NCI-H146 treated with DMSO at 0.1 percent for 48 hours (cell line): ENCODE measurements at regions not wholly inside any gene's neighbourhood (a gene's known extent, or its start where the extent isn't known, plus 50 kb on each side); places are given as distances from the start of the nearest gene placed in this dataset.
"Not testable (repeated sequence)": the region's sequence is repeated elsewhere in the genome, so short reads cannot be mapped to it uniquely, and the experiment has no call there.

Source experiments
- DNase-seq: peaks from one replicate; lab custom pipeline; 2025; ENCODE audit not compliant: unreplicated experiment; lab: John Stamatoyannopoulos, UW

- DNase-seq, result no peak
Observed at GRCh38 chr7:29619111-29619510, 55.5 kb downstream of the PRR15 start.

DNA sequence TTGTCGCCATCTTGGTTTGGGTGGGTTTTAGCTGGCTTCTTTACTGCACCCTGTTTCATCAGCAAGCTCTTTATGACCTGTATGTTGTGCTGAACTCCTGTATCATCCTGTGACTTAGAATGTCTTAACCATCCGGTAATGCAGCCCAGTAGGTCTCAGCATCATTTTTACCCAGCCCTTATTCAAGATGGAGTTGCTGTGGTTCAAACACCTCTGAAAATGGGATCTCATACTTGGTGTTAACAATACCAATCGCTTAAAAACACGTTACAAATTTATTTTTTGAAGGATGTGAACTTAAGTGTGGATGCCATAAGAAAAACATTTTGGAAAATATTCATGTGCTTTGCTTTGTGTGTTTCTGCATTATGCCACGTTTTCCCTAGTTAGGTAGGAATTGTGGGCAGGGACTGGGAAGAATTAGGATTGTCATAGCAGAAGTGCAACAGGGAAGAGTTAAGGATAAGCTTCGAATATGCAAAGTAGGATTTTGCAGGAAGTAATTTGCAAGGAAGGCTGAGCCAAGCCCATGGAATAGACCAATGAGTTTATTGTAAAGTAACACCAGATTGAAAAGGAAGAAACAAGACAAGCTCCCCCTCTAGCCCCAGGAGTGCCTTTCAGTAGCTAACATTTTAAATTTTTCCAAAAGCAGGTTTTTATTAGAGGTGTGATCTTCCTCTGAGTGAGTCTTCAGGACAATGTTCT lies 56.4 kb downstream of the PRR15 start:
- DNase-seq, result no peak

- DNase-seq, result peak; percentile 83
Observed at GRCh38 chr7:29620556-29620930, 56.9 kb downstream of the PRR15 start.

- peak; percentile 39 for DNase-seq
Observed at GRCh38 chr7:29622335-29623265, 59.0 kb downstream of the PRR15 start.

- DNase-seq, result no peak
Observed at GRCh38 chr7:29623973-29624372, 60.3 kb downstream of the PRR15 start.

DNA sequence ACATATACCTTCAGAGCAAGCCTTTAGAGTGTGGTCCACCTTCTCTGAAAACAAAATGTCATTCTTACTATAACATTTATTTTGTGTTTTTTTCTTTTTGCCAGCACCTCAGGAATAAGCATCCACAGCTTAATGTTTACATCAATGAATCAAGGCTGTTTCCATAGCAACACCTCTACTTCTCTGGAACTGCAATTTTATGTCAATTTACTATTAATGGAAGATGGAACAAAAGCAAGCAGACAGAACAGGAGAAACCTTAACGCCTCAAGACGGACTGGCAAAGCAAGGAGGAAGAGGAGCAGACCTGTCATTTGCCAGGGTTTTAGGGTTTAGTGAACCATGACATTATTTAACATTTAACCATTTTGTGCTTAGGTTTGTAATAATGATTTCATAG lies 63.1 kb downstream of the PRR15 start:
- no peak for DNase-seq

DNA sequence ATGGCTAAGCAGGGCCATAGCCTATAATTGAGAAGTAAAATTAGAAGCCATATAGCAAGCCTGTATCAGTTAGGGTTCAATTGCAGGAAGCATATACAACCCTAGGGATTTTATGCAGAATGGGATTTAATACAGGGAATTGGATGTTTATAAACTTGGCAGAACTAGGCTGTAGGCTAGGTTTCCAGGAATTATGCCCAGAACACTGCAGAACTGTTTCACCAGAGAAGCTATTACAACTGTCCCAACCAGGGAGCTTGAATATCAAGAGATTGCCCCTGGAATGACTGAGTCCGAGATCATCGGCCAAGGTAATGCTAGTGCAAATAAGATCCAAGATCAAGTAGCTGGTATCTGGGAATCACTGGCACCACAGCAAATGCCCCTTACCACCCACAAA lies 64.0 kb downstream of the PRR15 start:
- DNase-seq, result no peak

DNA sequence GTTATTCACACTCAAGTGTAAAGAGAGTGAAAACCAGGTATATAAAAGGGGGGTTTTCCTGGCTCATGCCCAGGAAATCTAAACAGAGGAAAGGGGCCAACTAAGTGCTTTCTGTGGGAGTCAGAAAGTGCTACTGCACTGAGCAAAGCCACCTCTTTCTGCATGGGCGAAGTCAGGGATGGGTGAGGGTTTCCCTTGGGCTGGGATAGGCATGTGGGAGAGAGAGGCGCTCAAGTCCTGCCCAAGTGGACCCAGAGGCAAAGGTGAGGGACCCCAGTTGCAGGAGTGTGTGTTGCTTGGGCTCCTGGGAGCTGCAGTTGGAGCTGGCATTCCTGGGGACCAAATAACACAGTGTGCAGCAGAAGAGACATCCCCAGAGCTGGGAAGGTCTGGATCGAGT lies 65.9 kb downstream of the PRR15 start:
- no peak for DNase-seq

- peak; percentile 26 for DNase-seq
Observed at GRCh38 chr7:29635067-29636008, 71.7 kb downstream of the PRR15 start.

GRCh38 chr7:29636009-29636351 lies 72.3 kb downstream of the PRR15 start:
- DNase-seq, result no peak

DNA sequence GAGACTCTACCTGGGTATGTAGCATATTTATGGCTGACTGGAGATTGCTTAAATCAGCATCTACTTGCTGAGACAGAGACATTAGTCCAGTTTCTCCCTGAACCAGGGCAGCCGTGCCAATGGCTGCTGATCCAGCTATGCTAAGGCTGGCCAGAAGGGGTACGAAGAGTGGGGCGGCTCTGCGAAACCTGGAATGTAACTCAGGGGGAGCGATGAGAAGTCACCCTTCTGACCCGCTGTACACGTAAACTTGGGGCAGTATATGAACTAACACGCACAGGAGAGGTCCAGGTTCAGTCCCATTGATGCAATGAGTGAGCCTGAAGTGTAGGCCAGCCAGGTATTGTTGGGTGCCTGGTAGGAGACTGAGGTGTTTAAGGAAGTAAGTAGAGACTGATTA lies 73.7 kb downstream of the PRR15 start:
- DNase-seq, result no peak

GRCh38 chr7:29638841-29639240 lies 75.2 kb downstream of the PRR15 start:
- not testable (repeated sequence) for DNase-seq

DNA sequence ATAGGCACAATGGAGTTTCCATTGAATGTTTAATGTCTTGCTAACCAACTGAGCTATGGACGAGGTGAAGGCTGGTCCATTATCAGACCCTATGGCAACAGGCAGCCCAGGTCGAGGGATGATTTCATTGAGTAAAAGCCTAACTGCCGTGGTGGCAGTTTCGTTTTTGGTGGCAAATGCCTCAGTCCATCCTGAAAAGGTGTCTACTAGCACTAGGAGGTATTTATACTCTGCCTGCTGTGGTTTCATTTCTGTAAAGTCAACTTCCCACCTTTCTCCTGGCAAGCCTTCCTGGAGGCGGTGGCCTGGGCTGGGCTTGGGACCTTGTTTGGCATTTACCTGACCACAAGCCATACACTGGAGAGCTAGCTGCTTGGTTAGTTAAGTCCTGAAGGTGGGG lies 75.8 kb downstream of the PRR15 start:
- no peak for DNase-seq

DNA sequence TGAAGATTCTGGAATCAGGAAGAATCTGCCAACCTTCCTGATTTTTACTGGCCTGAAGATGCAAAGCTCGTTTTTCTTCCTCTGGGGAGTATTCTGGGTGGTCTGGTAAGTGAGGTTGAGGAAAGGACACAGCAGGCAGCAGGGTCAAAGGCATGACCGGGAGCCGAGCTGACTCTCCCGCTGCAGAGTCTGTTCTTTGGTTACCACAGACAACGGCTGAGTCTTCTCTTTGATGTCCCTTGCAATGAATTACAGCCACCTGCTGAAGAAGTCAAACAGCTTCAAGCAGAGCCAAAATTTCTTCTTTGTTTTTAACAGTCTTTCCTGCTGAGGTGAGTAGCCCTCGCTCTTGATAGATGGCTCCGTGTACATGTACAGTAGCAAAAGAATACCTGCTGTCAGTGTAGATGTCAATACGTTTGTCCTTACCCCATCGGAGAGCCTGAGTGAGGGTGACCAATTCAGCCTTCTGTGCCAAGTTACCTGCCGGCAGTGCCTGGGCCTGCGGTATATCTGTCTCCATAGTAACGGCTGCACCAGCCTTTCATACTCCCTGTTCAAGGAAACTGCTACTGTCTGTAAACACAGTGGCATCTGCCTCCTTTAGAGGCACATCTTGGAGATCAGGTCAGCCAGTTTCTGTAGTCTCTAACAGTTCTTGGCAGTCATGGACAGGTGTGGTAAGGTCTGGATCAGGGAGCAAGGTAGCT lies 76.4 kb downstream of the PRR15 start:
- DNase-seq, result peak; percentile 77

- no peak for DNase-seq
Observed at GRCh38 chr7:29641651-29642050, 78.0 kb downstream of the PRR15 start.

DNA sequence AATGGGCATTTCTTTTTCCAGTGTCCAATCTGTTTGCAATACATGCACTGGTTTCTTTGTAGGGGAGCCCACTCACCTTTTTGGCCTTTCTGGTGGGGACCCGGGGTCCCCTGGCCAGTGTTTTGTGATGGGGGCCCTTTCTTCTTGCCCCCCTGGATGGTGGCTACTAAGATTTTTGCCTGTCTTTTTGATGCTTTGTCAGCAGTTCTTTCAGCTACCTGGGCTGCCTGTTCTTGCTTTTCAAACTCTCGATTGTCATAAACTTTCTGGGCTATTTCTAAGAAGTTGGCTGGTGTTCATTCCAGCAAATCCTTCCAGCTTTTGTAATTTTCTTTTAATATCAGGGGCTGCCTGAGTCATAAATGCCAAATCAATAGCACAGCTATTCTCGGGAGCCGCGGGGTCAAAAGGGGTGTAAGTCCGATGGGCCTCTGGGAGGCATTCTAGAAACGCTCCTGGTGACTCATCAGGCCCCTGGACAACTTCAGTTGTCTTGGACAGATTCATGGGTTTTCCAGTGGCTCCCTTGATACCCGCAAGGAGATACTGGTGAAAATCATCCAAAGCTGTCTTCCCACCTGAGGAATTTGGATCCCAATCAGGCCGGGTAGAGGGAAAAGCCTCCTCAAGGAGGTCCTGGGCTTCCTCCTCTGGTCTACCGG lies 79.0 kb downstream of the PRR15 start:
- no peak for DNase-seq

- not testable (repeated sequence) for DNase-seq
Observed at GRCh38 chr7:29646116-29646515, 82.5 kb downstream of the PRR15 start.

GRCh38 chr7:29647020-29647654 lies 83.5 kb downstream of the PRR15 start:
- no peak for DNase-seq

DNA sequence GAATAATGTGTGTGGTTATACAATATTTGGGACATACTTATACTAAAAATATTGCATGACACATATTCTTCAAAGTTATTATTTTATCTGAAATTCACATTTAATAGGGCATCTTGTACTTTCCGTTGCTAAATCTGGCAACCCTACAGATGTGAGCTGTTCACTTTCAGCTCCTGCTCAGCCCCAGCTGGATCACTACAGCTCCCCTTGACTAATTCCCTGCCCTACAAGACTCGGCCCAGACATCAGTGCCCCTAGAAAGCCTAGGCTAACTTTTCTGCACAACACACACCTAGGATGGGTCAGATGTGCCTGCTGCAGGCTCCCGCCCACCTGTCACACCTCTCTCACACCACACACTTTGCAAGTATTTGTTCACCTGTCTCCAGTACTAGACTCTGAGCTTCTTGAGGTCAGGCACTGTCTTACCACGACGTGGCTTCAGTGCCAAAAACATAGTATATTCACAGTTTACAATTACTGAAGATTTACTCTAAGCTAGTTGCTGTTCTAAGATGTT lies 84.1 kb downstream of the PRR15 start:
- not testable (repeated sequence) for DNase-seq
